PC-9 (cell line): ENCODE measurements at regions not wholly inside any gene's neighbourhood (a gene's known extent, or its start where the extent isn't known, plus 50 kb on each side); places are given as distances from the start of the nearest gene placed in this dataset.

Source experiments
- CTCF ChIP-seq: fragments of 200-600 bp; sonication (generic); conservative IDR thresholded peaks from 2 replicates; pipeline ENCODE4 v1.6.1; 2017; ENCODE audit warnings: mixed run types, antibody characterized with exemption, mild to moderate bottlenecking, moderate library complexity
- EZH2 ChIP-seq: fragments of 200-600 bp; sonication (generic); IDR thresholded peaks from 2 replicates; pipeline ENCODE4 v1.8.0; 2017; ENCODE audit warnings: antibody characterized with exemption, low read depth

GRCh38 chr4:173805884-173806283 lies 275.9 kb upstream of the HAND2 start:
- TF ChIP-seq CTCF = no peak
- no peak for TF ChIP-seq EZH2
